ENCODE measurements at regions not wholly inside any gene's neighbourhood (a gene's known extent, or its start where the extent isn't known, plus 50 kb on each side); places are given as distances from the start of the nearest gene placed in this dataset.

DNA sequence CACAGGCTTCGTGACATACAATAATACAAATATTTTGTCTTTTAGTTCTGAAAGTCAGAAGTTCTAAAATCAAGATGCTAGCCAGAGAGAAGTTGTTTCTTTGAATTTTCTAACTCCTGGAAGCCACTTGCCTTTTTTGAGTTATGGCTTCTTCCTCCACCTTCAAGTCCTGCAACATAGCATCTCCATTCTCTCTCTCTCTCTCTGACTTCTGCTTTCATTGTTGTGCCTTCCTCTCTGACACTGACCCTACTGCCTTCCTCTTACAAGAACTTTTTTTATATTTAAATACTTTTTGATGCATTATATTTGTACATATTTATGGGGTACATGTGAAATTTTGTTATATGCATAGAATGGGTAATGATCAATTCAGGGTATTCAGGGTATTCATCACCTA, 205.9 kb downstream of the MAP2K6 start:
- in situ Hi-C loops (cut with HindIII; ENCODE audit: low sequenced_read_pairs) = no loop called here
- no peak for DNase-seq (ENCODE audit: low read depth, low spot score)
- no peak overlapping the region for H3K4me3 ChIP-seq (ENCODE audit: low read depth, low read length)
- TF ChIP-seq, protein P1, sequence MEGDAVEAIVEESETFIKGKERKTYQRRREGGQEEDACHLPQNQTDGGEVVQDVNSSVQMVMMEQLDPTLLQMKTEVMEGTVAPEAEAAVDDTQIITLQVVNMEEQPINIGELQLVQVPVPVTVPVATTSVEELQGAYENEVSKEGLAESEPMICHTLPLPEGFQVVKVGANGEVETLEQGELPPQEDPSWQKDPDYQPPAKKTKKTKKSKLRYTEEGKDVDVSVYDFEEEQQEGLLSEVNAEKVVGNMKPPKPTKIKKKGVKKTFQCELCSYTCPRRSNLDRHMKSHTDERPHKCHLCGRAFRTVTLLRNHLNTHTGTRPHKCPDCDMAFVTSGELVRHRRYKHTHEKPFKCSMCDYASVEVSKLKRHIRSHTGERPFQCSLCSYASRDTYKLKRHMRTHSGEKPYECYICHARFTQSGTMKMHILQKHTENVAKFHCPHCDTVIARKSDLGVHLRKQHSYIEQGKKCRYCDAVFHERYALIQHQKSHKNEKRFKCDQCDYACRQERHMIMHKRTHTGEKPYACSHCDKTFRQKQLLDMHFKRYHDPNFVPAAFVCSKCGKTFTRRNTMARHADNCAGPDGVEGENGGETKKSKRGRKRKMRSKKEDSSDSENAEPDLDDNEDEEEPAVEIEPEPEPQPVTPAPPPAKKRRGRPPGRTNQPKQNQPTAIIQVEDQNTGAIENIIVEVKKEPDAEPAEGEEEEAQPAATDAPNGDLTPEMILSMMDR (IDR thresholded peaks at IDR 0.05; ENCODE audit: low read depth, low read length) = no peak

DNA sequence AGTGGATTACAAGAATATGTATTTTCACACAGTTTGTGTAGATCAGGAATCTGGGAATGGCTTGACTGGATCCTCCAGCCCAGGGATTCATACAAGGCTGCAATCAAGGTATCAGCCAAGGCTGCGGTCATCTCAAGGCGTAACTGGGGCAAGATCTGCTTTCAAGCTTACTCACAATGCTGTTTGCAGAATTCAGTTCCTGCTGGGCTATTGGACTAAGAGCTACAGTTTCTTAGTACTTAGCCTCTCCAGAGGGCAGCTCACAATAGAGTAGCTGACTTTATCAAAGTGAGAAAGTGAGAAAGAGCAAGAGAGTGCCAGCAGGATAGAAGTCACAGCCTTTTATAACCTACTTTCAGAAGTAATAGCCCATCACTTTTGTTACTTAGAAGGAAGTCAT, 211.0 kb downstream of the MAP2K6 start:
- TF ChIP-seq, protein P1 (IDR thresholded peaks at IDR 0.05; ENCODE audit: low read depth, low read length) = no peak
- in situ Hi-C loops (cut with HindIII; ENCODE audit: low sequenced_read_pairs) = no loop called here
- H3K4me3 ChIP-seq (ENCODE audit: low read depth, low read length) = no peak overlapping the region
- DNase-seq (ENCODE audit: low read depth, low spot score) = no peak

DNA sequence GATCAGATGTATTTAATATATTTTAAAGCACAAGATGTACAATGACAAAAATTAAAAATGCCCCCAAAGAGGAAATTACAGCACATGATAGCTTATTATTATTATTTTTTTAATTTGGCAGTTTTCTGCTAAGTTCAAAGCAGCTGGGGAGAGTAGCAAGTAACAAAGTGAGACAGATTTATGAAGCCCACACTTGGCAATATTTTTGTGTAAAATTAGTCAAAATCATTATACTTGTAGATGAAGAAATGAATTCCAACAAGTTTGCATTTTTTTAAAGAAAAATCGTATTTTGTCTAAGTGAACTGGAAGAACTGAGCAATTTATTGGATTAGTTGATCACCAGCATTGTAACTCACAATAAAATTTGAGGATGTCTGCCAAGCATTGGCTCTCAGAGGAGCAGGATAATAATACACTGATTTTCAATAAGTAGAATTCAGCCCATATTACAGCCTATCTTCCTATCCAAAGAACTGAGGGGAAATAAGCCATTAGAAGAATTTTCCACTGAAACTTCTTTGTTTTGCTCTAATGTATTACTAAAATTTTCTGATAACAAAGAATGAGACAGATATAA, 215.6 kb downstream of the MAP2K6 start:
- no peak overlapping the region for H3K4me3 ChIP-seq (ENCODE audit: low read depth, low read length)
- in situ Hi-C loops (cut with HindIII; ENCODE audit: low sequenced_read_pairs) = no loop called here
- DNase-seq (ENCODE audit: low read depth, low spot score) = no peak
- TF ChIP-seq, protein P1 (IDR thresholded peaks at IDR 0.05; ENCODE audit: low read depth, low read length) = no peak

DNA sequence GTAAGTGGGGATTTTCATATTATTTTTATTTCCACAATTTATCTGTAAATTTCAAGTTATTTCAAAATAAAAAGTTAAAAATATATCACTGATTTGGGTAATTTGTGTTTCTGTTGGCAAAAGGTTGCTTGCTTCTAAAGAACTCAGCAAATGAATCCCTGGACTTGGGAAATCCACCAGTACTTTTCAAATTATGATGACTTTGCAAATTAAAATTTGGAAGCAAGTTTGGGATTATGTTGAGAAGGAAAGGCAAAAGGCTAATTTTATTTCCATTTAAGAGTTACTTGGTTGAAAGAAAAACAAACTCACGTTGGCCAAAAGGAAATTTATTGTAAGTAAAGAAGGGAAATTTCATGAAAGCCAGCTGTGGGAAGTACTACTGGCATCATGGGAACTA, 220.3 kb downstream of the MAP2K6 start:
- no peak for DNase-seq (ENCODE audit: low read depth, low spot score)
- no peak overlapping the region for H3K4me3 ChIP-seq (ENCODE audit: low read depth, low read length)
- in situ Hi-C loops (cut with HindIII; ENCODE audit: low sequenced_read_pairs) = no loop called here
- TF ChIP-seq, protein P1 (IDR thresholded peaks at IDR 0.05; ENCODE audit: low read depth, low read length) = no peak

DNA sequence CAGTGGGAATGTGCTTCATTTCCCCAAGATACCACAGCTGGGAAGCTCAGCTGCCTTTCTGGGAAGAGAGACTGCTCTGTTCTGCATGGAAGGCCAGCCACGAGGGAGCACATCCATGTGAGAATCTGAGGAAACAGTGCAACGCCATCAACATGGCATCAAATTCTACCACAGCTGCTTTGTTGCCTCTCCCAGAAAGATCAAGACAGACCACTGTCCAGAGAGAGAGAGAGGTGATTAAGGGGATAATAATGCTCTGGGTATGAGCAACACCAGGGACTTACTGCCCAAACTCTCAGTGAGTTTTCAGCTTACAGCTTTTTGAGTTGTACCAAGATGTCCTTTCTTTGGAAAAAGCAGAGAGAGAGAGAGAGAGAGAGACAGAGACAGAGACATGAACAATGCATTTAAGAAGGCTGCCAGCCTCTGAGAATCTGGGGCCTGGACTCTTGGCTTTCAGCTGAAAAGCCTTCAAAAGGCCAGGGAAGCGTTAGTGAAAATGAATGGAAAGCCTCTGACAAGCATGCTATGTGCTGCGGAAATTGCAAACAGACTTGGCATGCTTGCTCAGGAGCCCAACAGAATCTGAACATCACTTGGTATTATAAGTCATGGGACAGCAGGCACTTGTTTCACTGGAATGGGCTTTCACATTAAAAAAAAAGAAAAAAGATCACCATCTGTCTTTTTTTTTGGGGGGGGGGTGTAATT, 223.1 kb downstream of the MAP2K6 start:
- peak; percentile 74 for DNase-seq (ENCODE audit: low read depth, low spot score)

DNA sequence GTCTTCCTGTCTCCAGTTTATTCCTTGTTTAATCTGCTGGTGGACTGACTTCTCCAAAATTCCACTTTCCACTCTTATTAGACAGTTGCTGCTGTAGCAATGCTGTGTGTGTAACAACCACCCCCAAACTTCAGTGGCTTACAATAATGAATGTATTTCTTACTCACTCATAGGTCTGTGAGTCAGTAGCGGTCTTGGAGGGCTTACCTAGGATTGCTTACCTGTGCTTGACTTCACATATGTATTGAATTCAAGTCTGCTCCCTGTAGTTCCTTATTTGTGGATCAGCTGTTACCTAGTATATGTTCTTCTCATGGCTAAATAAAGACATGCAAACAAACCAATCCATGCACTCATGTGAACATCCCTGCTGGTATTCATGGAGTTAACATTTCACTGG, 224.6 kb downstream of the MAP2K6 start:
- H3K4me3 ChIP-seq (ENCODE audit: low read depth, low read length) = no peak overlapping the region
- TF ChIP-seq, protein P1 (IDR thresholded peaks at IDR 0.05; ENCODE audit: low read depth, low read length) = no peak
- in situ Hi-C loops (cut with HindIII; ENCODE audit: low sequenced_read_pairs) = no loop called here
- no peak for DNase-seq (ENCODE audit: low read depth, low spot score)

More for the DNA sequence above, 223.1 kb downstream of the MAP2K6 start:
- H3K4me3 ChIP-seq (ENCODE audit: low read depth, low read length) = no peak overlapping the region
- in situ Hi-C loops (cut with HindIII; ENCODE audit: low sequenced_read_pairs) = no loop called here
- TF ChIP-seq, protein P1 (IDR thresholded peaks at IDR 0.05; ENCODE audit: low read depth, low read length) = no peak
